Superior temporal gyrus (tissue), 1 donor: ENCODE measurements at regions not wholly inside any gene's neighbourhood (a gene's known extent, or its start where the extent isn't known, plus 50 kb on each side); places are given as distances from the start of the nearest gene placed in this dataset.

Source experiments
- DNase-seq: peaks from one replicate; pipeline ENCODE4 v3.0.0-alpha.2; 2016; ENCODE audit errors: extremely low spot score

GRCh38 chr5:61784341-61784740 is 452.3 kb downstream of the ZSWIM6 start:
- no peak for DNase-seq

- no peak for DNase-seq
Measured at GRCh38 chr5:61788548-61788947, 456.5 kb downstream of the ZSWIM6 start.

GRCh38 chr5:61790007-61790406 is 457.9 kb downstream of the ZSWIM6 start:
- no peak for DNase-seq

DNA sequence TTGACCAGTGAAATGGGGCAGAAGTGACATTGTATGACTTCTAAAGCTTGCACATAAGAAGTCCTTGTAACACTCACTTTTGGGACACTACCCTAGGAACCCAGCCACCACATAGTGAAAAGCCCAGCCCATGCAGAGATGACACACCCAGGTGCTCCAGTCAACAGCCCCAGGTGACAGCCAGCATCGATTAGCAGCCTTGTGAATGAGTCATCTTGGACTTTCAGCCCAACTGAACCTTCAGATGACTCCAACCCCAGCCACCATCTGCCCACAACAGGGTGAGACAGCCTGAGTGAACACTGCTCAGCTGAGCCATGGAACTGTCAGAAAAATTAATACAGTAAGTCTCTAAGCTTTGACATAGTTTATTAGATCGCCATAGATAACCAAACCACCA is 458.6 kb downstream of the ZSWIM6 start:
- no peak for DNase-seq

DNA sequence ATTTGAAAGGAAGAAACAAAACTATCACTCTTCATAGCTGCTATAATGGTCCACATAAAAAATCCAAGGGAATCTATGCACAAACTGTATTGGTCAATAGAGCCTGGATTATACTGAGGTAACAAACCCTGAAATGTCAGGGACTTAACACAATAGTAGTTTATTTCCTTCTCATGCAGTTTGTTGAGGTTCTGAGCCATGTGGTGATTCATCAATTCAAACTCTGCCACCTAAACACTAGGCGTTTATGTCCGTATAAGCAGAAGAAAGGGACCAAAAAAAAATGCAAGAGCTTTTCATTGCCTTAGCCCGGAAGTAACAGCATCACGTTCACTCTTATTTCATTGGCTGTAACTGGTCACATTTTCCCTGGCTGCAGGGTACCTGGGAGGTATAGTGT is 464.7 kb downstream of the ZSWIM6 start:
- no peak for DNase-seq

DNA sequence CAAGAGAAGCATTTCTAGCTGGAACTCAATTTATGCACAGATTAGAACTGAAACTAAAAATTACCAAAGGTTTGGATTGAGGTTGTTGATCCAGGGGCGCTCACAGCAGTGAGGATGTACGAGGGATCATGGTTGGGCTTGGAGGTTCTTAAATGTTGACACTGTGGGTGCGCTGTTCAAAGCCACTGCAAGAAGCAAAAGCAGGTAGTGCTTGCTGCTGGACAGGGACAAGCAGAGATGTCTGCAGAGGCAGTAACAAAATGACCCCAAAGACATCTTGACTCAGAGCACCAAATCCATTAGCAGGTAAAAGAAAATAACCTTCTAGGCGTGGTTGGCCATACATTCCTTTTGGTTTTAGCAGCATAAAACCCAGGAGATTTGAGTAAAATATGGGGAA is 468.4 kb downstream of the ZSWIM6 start:
- no peak for DNase-seq

- DNase-seq, result no peak
Measured at GRCh38 chr5:61801174-61801573, 469.1 kb downstream of the ZSWIM6 start.

DNA sequence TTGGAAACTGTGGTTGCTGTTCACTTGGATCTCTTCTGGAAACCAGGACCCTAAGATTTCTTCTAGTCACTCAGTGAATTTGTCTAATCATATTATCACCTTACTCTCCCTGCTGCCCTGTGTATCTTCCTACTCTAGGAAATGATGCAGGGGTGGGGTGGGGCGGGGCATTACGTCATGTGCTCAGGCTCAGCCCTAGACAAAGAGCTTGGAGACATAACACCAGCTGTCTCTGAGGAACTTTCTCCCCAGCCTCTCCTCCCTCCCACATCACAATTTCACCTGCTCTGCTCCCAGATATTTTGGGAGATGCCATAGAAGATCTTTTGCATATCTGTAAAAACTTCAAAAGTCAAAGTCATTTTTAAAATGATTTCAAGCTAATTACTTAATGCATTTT is 470.4 kb downstream of the ZSWIM6 start:
- no peak for DNase-seq

- DNase-seq, result no peak
Measured at GRCh38 chr5:61805101-61805500, 473.0 kb downstream of the ZSWIM6 start.

GRCh38 chr5:61806491-61807020 is 474.5 kb downstream of the ZSWIM6 start:
- DNase-seq, result no peak

- DNase-seq, result no peak
Measured at GRCh38 chr5:61808091-61808490, 476.0 kb downstream of the ZSWIM6 start.

GRCh38 chr5:61808909-61809308 is 476.9 kb downstream of the ZSWIM6 start:
- no peak for DNase-seq

DNA sequence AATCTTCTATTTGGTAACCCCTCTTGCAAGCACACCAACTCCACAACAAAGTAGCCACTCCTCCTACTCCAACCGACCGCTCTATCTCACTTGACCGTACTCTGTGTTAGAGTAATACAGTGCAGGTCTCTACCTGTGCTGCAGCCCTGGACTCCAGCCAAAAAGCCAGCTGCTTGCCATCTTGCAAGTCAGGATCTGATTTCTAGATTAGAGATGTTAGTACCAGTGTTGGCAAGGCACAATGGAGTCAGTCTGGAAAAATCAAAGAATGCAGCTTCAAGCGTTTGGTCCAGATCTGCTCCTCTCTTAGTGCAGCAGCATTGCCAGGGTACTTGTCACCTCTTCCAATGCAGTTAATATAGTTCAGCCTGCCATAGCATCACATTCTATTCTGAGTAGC is 477.6 kb downstream of the ZSWIM6 start:
- DNase-seq, result no peak

GRCh38 chr5:61811052-61811451 is 479.0 kb downstream of the ZSWIM6 start:
- no peak for DNase-seq

- no peak for DNase-seq
Measured at GRCh38 chr5:61813361-61813760, 481.3 kb downstream of the ZSWIM6 start.

GRCh38 chr5:61815339-61815738 is 483.3 kb downstream of the ZSWIM6 start:
- DNase-seq, result no peak

DNA sequence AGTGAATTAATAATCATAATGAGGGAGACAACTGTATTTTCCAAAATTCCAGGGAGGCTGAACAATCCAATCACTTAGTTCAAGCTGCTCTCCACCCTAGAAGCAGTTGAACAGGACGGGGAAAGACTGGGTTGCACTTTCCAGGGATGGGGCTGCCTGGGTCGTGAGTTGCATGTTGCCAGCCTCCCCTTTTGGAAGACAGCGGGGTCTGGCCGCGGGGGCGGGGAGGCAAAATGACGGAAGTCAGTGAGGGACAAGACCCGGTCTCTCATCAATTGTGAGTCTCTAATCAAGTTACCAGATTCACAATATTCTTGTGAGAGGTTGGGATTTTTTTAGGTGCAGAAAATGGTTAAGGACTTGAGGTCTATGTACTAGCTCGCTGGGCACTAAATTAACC is 484.1 kb downstream of the ZSWIM6 start:
- DNase-seq, result no peak

- peak; percentile 35 for DNase-seq
Measured at GRCh38 chr5:61816585-61817450, 484.8 kb downstream of the ZSWIM6 start.

- peak; percentile 89 for DNase-seq
Measured at GRCh38 chr5:61817472-61818326, 485.6 kb downstream of the ZSWIM6 start.

GRCh38 chr5:61820836-61821235 is 485.2 kb upstream of the KIF2A start:
- no peak for DNase-seq

DNA sequence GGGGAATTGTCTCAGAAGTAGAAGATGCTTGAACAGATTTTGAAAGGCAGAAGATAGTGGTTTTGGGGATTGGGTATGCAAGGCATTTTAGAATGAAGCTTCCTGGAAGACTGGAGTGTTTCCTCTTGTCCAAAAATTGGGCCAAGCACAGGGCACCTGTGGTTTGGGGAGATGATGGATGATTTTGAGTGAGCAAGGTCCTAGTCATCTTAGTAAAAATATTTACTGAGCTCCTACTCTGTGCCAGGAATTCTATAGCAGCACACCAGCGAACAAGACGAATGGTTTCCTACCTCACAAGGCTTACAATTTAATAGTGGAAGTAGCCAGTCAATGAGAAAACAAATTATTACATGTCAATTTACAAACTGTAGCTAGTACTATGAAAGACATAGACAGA is 484.4 kb upstream of the KIF2A start:
- DNase-seq, result no peak

- no peak for DNase-seq
Measured at GRCh38 chr5:61822584-61822983, 483.4 kb upstream of the KIF2A start.

- DNase-seq, result no peak
Measured at GRCh38 chr5:61823065-61823464, 482.9 kb upstream of the KIF2A start.
